GM12873 (cell line): ENCODE measurements at regions not wholly inside any gene's neighbourhood (a gene's known extent, or its start where the extent isn't known, plus 50 kb on each side); places are given as distances from the start of the nearest gene placed in this dataset.

Source experiments
- TF ChIP-seq, protein P1 (sequence below): IDR thresholded peaks from 2 replicates; pipeline ENCODE4 v1.5.1; 2012; ENCODE audit warnings: low read depth, mild to moderate bottlenecking, moderate library complexity, low read length, control low read depth; ENCODE audit not compliant: insufficient read depth; ENCODE audit errors: missing control alignments

GRCh38 chr12:92288561-92288960, 142.9 kb upstream of the BTG1 start:
- TF ChIP-seq, protein P1, sequence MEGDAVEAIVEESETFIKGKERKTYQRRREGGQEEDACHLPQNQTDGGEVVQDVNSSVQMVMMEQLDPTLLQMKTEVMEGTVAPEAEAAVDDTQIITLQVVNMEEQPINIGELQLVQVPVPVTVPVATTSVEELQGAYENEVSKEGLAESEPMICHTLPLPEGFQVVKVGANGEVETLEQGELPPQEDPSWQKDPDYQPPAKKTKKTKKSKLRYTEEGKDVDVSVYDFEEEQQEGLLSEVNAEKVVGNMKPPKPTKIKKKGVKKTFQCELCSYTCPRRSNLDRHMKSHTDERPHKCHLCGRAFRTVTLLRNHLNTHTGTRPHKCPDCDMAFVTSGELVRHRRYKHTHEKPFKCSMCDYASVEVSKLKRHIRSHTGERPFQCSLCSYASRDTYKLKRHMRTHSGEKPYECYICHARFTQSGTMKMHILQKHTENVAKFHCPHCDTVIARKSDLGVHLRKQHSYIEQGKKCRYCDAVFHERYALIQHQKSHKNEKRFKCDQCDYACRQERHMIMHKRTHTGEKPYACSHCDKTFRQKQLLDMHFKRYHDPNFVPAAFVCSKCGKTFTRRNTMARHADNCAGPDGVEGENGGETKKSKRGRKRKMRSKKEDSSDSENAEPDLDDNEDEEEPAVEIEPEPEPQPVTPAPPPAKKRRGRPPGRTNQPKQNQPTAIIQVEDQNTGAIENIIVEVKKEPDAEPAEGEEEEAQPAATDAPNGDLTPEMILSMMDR, result no peak

- TF ChIP-seq, protein P1, result no peak
These were observed 132.8 kb upstream of the BTG1 start for GRCh38 chr12:92278378-92278828.

- TF ChIP-seq, protein P1, result no peak
These were observed 132.1 kb upstream of the BTG1 start for GRCh38 chr12:92277795-92278194.

DNA sequence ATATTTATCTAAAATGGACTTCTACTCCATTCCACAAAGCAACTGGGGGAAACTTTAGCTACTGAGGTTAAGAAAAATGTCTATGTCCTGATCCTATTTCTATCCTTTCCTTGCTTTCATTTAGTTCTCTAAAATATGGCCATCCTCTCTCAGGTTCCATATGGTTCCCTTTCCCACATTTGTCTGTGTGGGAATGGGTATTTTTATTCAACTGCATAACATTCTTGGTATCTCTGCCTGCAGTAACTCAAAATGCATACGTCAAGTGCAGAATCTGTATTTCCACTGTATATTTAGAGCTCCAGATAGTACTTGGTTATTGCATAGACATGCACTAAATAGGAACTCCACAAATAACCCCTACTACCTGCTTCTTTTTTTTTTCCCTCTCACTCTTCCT, 130.6 kb upstream of the BTG1 start:
- TF ChIP-seq, protein P1, result no peak

- TF ChIP-seq, protein P1, result no peak
These were observed 130.0 kb upstream of the BTG1 start for GRCh38 chr12:92275443-92276154.

GRCh38 chr12:92273076-92273475, 127.4 kb upstream of the BTG1 start:
- TF ChIP-seq, protein P1, result no peak

GRCh38 chr12:92272061-92272964, 126.7 kb upstream of the BTG1 start:
- TF ChIP-seq, protein P1, result no peak
